PC-9 (cell line): ENCODE measurements at regions not wholly inside any gene's neighbourhood (a gene's known extent, or its start where the extent isn't known, plus 50 kb on each side); places are given as distances from the start of the nearest gene placed in this dataset.

Experiments used
- BruUV-seq: library from RNA; stranded (reverse); fragments of 400-500 nt; replicated peaks from 2 replicates; lab custom pipeline; 2021; lab: Mats Ljungman, UMichigan
- CTCF ChIA-PET: fragments of 300-600 bp; sonication (Branson Sonifier 250); formaldehyde crosslinking; loops from one replicate; lab custom pipeline; 2022; ENCODE audit warnings: antibody characterized with exemption; lab: Charles Lee
- POLR2A ChIA-PET: fragments of 300-600 bp; sonication (Branson Sonifier 250); formaldehyde crosslinking; loops from one replicate; lab custom pipeline; 2022; ENCODE audit warnings: antibody characterized with exemption; ENCODE audit not compliant: unreplicated experiment; lab: Charles Lee
- DNase-seq, 2 experiments: peaks; one replicate each; pipeline versions ENCODE4 v3.0.0 to v3.0.0-alpha.2; 2015 to 2022; ENCODE audit warnings: mixed read lengths in 1 of 2
- H2AFZ ChIP-seq: fragments of 200-600 bp; sonication (generic); 2 replicates; pipeline ENCODE4 v1.8.1; 2017; ENCODE audit warnings: antibody characterized with exemption
- H3F3A ChIP-seq: fragments of 200-600 bp; sonication (generic); 2 replicates; pipeline ENCODE4 v1.8.1; 2017; ENCODE audit warnings: antibody characterized with exemption, mild to moderate bottlenecking, low read depth; ENCODE audit not compliant: insufficient read depth
- H3K27ac ChIP-seq: fragments of 200-600 bp; sonication (generic); 2 replicates; pipeline ENCODE4 v1.6.1; 2016; ENCODE audit warnings: mixed run types
- H3K27me3 ChIP-seq: fragments of 200-600 bp; sonication (generic); 2 replicates; pipeline ENCODE4 v1.6.1; 2016; ENCODE audit warnings: low read depth, mixed run types; ENCODE audit not compliant: insufficient read depth
- H3K36me3 ChIP-seq: fragments of 200-600 bp; sonication (generic); 2 replicates; pipeline ENCODE4 v1.6.1; 2016; ENCODE audit warnings: low read depth, mixed run types
- H3K4me1 ChIP-seq: fragments of 200-600 bp; sonication (generic); replicated peaks from 2 replicates; pipeline ENCODE4 v1.6.1; 2016; ENCODE audit warnings: mixed run types; ENCODE audit not compliant: insufficient read depth
- H3K4me2 ChIP-seq: fragments of 200-600 bp; sonication (generic); 2 replicates; pipeline ENCODE4 v1.6.1; 2017; ENCODE audit warnings: mixed run types
- H3K4me3 ChIP-seq: fragments of 200-600 bp; sonication (generic); 2 replicates; pipeline ENCODE4 v1.6.1; 2016; ENCODE audit warnings: mixed run types
- H3K79me2 ChIP-seq: fragments of 200-600 bp; sonication (generic); 2 replicates; pipeline ENCODE4 v1.6.1; 2017; ENCODE audit warnings: low read depth, mixed run types
- H3K9me2 ChIP-seq: fragments of 200-600 bp; sonication (generic); 2 replicates; pipeline ENCODE4 v1.8.1; 2017; ENCODE audit warnings: mild to moderate bottlenecking; ENCODE audit not compliant: insufficient read depth
- H3K9me3 ChIP-seq: fragments of 200-600 bp; sonication (generic); 2 replicates; pipeline ENCODE4 v1.8.1; 2016; ENCODE audit warnings: low read depth; ENCODE audit not compliant: insufficient read depth
- H4K20me1 ChIP-seq: fragments of 200-600 bp; sonication (generic); 2 replicates; pipeline ENCODE4 v1.8.1; 2017; ENCODE audit not compliant: insufficient read depth
- CTCF ChIP-seq: fragments of 200-600 bp; sonication (generic); conservative IDR thresholded peaks from 2 replicates; pipeline ENCODE4 v1.6.1; 2017; ENCODE audit warnings: mixed run types, antibody characterized with exemption, mild to moderate bottlenecking, moderate library complexity
- EZH2 ChIP-seq: fragments of 200-600 bp; sonication (generic); IDR thresholded peaks from 2 replicates; pipeline ENCODE4 v1.8.0; 2017; ENCODE audit warnings: antibody characterized with exemption, low read depth
- intact Hi-C: fragments of 100-400 bp; cut with micrococcal nuclease; formaldehyde crosslinking; loops from one replicate; pipeline ENCODE4 v1.10.0; 2022; ENCODE audit not compliant: unreplicated experiment

- POLR2A ChIA-PET, result interaction anchor here (0.6 kb wide), 1 partner anchor 344 kb away, joined by 6 read pairs; no protein-coding TSS in a partner anchor
- H3K9me3 ChIP-seq, result no peaks in the 10 kb centered on the region
- H3K9me2 ChIP-seq, result peaks cover 3% of the 10 kb centered on the region; the same call in 1 of the 2 replicates
- no peak for DNase-seq
- H3F3A ChIP-seq, result no peaks in the 10 kb centered on the region
- no TSS peak for BruUV-seq
- intact Hi-C loops, result no loop called here
- TF ChIP-seq CTCF (no peak), EZH2 (no peak)
- no peaks in the 10 kb centered on the region for H3K27me3 ChIP-seq
- no peaks in the 10 kb centered on the region for H3K4me1 ChIP-seq
- no peak overlapping the region for H3K4me3 ChIP-seq
- no peak overlapping the region for H2AFZ ChIP-seq
- CTCF ChIA-PET, result no interaction called here
- no peak overlapping the region for H3K27ac ChIP-seq
- no peaks in the 10 kb centered on the region for H4K20me1 ChIP-seq
- H3K79me2 ChIP-seq, result no peaks in the 10 kb centered on the region
- no peak overlapping the region for H3K4me2 ChIP-seq
- no peaks in the 10 kb centered on the region for H3K36me3 ChIP-seq
Observed at GRCh38 chr5:27434335-27434734, 395.9 kb upstream of the CDH9 start.

GRCh38 chr5:27414099-27414498 lies 375.7 kb upstream of the CDH9 start:
- H3K4me3 ChIP-seq, result no peak overlapping the region
- H4K20me1 ChIP-seq, result no peaks in the 10 kb centered on the region
- intact Hi-C loops, result no loop called here
- H3K9me3 ChIP-seq, result no peaks in the 10 kb centered on the region
- no peaks in the 10 kb centered on the region for H3K36me3 ChIP-seq
- no peak overlapping the region for H3K4me2 ChIP-seq
- ChIA-PET CTCF (no interaction called here), POLR2A (no interaction called here)
- no peak overlapping the region for H3K27ac ChIP-seq
- H3K9me2 ChIP-seq, result no peaks in the 10 kb centered on the region
- no TSS peak for BruUV-seq
- H2AFZ ChIP-seq, result peak overlapping the region; percentile 19; the same call in 1 of the 2 replicates
- H3F3A ChIP-seq, result no peaks in the 10 kb centered on the region
- no peak for DNase-seq
- H3K27me3 ChIP-seq, result no peaks in the 10 kb centered on the region
- H3K79me2 ChIP-seq, result no peaks in the 10 kb centered on the region
- H3K4me1 ChIP-seq, result no peaks in the 10 kb centered on the region
- TF ChIP-seq CTCF (no peak), EZH2 (no peak)

GRCh38 chr5:27412384-27412783 lies 374.0 kb upstream of the CDH9 start:
- no TSS peak for BruUV-seq
- H2AFZ ChIP-seq, result no peak overlapping the region
- no peaks in the 10 kb centered on the region for H3K4me1 ChIP-seq
- no peaks in the 10 kb centered on the region for H3K9me2 ChIP-seq
- ChIA-PET POLR2A (no interaction called here), CTCF (no interaction called here)
- H3K4me2 ChIP-seq, result no peak overlapping the region
- no peak overlapping the region for H3K4me3 ChIP-seq
- no peaks in the 10 kb centered on the region for H3K27me3 ChIP-seq
- intact Hi-C loops, result no loop called here
- DNase-seq, result no peak
- no peaks in the 10 kb centered on the region for H3K36me3 ChIP-seq
- no peaks in the 10 kb centered on the region for H3K79me2 ChIP-seq
- no peaks in the 10 kb centered on the region for H4K20me1 ChIP-seq
- H3K27ac ChIP-seq, result no peak overlapping the region
- TF ChIP-seq EZH2 (no peak), CTCF (no peak)
- H3K9me3 ChIP-seq, result no peaks in the 10 kb centered on the region
- H3F3A ChIP-seq, result no peaks in the 10 kb centered on the region
